ENCODE measurements at regions not wholly inside any gene's neighbourhood (a gene's known extent, or its start where the extent isn't known, plus 50 kb on each side); places are given as distances from the start of the nearest gene placed in this dataset.
"Not testable (repeated sequence)": the region's sequence is repeated elsewhere in the genome, so short reads cannot be mapped to it uniquely, and the experiment has no call there.

- peak; percentile 12 for DNase-seq
Measured at GRCh38 chr9:88280816-88281382, 107.3 kb upstream of the SPIN1 start.

GRCh38 chr9:88278036-88278435, 110.2 kb upstream of the SPIN1 start:
- no peak for DNase-seq

- no peak for DNase-seq
Measured at GRCh38 chr9:88274078-88274477, 114.2 kb upstream of the SPIN1 start.

- DNase-seq, result no peak
Measured at GRCh38 chr9:88272986-88273385, 115.3 kb upstream of the SPIN1 start.

- no peak for DNase-seq
Measured at GRCh38 chr9:88270413-88270812, 117.8 kb upstream of the SPIN1 start.

- no peak for DNase-seq
Measured at GRCh38 chr9:88268886-88269285, 119.4 kb upstream of the SPIN1 start.

GRCh38 chr9:88267283-88267682, 121.0 kb upstream of the SPIN1 start:
- no peak for DNase-seq

GRCh38 chr9:88266416-88266815, 121.8 kb upstream of the SPIN1 start:
- DNase-seq, result no peak

- no peak for DNase-seq
Measured at GRCh38 chr9:88259001-88259400, 120.7 kb upstream of the SPATA31C2 start.

- no peak for DNase-seq
Measured at GRCh38 chr9:88258601-88259000, 120.3 kb upstream of the SPATA31C2 start.

GRCh38 chr9:88258024-88258423, 119.7 kb upstream of the SPATA31C2 start:
- DNase-seq, result no peak

- no peak for DNase-seq
Measured at GRCh38 chr9:88256216-88256615, 117.9 kb upstream of the SPATA31C2 start.

GRCh38 chr9:88255806-88256205, 117.5 kb upstream of the SPATA31C2 start:
- not testable (repeated sequence) for DNase-seq

GRCh38 chr9:88251903-88252302, 113.6 kb upstream of the SPATA31C2 start:
- no peak for DNase-seq

- no peak for DNase-seq
Measured at GRCh38 chr9:88243736-88244135, 105.5 kb upstream of the SPATA31C2 start.

GRCh38 chr9:88242879-88243278, 104.6 kb upstream of the SPATA31C2 start:
- no peak for DNase-seq

- no peak for DNase-seq
Measured at GRCh38 chr9:88237991-88238571, 99.8 kb upstream of the SPATA31C2 start.

GRCh38 chr9:88237479-88237961, 99.2 kb upstream of the SPATA31C2 start:
- DNase-seq, result no peak

GRCh38 chr9:88236511-88237478, 98.5 kb upstream of the SPATA31C2 start:
- no peak for DNase-seq

- DNase-seq, result no peak
Measured at GRCh38 chr9:88235615-88236014, 97.3 kb upstream of the SPATA31C2 start.

GRCh38 chr9:88234114-88234513, 95.8 kb upstream of the SPATA31C2 start:
- DNase-seq, result no peak

GRCh38 chr9:88233091-88233490, 94.8 kb upstream of the SPATA31C2 start:
- no peak for DNase-seq

- DNase-seq, result no peak
Measured at GRCh38 chr9:88230612-88231011, 92.3 kb upstream of the SPATA31C2 start.

- DNase-seq, result no peak
Measured at GRCh38 chr9:88229434-88229833, 91.2 kb upstream of the SPATA31C2 start.

Data from activated CD4-positive, alpha-beta T cell treated with anti-CD3 and anti-CD28 coated beads, Interleukin-2, Interleukin-6, amounts not matched to agents 100 ng/mL and 50 ng/mL, durations not matched to agents 16 hours and 8 hours (primary cell).